Panc1 (cell line): ENCODE measurements at regions not wholly inside any gene's neighbourhood (a gene's known extent, or its start where the extent isn't known, plus 50 kb on each side); places are given as distances from the start of the nearest gene placed in this dataset.

Experiments used
- POLR2AphosphoS5 ChIP-seq: IDR thresholded peaks from 2 replicates; pipeline ENCODE4 v1.6.1; 2012; ENCODE audit warnings: mild to moderate bottlenecking, low read depth, low read length, moderate library complexity
- TCF7L2 ChIP-seq: IDR thresholded peaks from 2 replicates; pipeline ENCODE4 v1.6.1; 2011; ENCODE audit warnings: mild to moderate bottlenecking, low read depth, low read length, inconsistent platforms
- TF ChIP-seq, protein P1 (sequence below): fragments of 450-650 bp; IDR thresholded peaks from 2 replicates; pipeline ENCODE4 v1.5.1; 2017; ENCODE audit warnings: mild to moderate bottlenecking

DNA sequence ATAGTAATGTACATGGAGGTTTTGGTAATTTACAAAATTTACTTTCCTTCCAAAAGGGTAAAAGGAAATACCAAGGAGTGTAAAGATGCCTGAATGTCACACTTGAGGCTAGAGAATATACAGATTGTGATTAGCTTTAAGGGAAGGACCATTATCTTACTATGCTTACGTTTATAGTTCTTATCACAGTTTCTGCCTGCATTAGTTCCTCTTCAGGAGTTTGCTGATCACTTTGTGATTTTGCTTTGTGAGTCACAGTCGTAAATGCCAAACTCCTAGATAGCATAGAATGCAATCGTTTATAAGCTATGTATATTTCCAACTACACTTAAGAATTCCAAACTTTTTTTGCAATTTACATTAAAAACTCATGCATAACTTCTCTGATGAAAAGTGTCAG lies 1034.6 kb downstream of the DIPK2A start:
- TF ChIP-seq, protein P1, sequence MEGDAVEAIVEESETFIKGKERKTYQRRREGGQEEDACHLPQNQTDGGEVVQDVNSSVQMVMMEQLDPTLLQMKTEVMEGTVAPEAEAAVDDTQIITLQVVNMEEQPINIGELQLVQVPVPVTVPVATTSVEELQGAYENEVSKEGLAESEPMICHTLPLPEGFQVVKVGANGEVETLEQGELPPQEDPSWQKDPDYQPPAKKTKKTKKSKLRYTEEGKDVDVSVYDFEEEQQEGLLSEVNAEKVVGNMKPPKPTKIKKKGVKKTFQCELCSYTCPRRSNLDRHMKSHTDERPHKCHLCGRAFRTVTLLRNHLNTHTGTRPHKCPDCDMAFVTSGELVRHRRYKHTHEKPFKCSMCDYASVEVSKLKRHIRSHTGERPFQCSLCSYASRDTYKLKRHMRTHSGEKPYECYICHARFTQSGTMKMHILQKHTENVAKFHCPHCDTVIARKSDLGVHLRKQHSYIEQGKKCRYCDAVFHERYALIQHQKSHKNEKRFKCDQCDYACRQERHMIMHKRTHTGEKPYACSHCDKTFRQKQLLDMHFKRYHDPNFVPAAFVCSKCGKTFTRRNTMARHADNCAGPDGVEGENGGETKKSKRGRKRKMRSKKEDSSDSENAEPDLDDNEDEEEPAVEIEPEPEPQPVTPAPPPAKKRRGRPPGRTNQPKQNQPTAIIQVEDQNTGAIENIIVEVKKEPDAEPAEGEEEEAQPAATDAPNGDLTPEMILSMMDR, result no peak
- TF ChIP-seq POLR2AphosphoS5 (no peak), TCF7L2 (peak; percentile 37; the same call in 1 of the 2 replicates)
